Spleen (tissue), 7 donors: ENCODE measurements at regions not wholly inside any gene's neighbourhood (a gene's known extent, or its start where the extent isn't known, plus 50 kb on each side); places are given as distances from the start of the nearest gene placed in this dataset.

ENCODE experiments used
- POLR2A ChIP-seq, 3 donors: fragments of 450-650 bp; IDR thresholded peaks; one replicate each; pipeline ENCODE4 v1.5.1; 2017; ENCODE audit warnings: antibody characterized with exemption in 3 of 3, mild to moderate bottlenecking in 1 of 3
- POLR2AphosphoS5 ChIP-seq, 3 donors: sonication (generic); formaldehyde crosslinking; IDR thresholded peaks; one replicate each; pipeline ENCODE4 v1.5.1; 2017; ENCODE audit warnings: antibody characterized with exemption in 3 of 3
- TF ChIP-seq, protein P1 (sequence below), 11 experiments: fragments of 200-600 bp in 7 of 11; fragments of 450-650 bp in 4 of 11; sonication (generic) in 4 of 11; IDR thresholded peaks in 8 of 11; conservative IDR thresholded peaks in 3 of 11; 1 replicate in 7 of 11; 2 replicates in 4 of 11; pipeline versions ENCODE4 v1.4.0 to v1.8.0; 2016 to 2021; ENCODE audit warnings: antibody characterized with exemption in 11 of 11, inconsistent platforms in 4 of 11, mild to moderate bottlenecking in 1 of 11
- donor health status: DM: no; HTN: no; CAD: no; lungs with moderate emphysema.
- donor health status: DM: no; HTN: no; CAD: no.
- donor health status: DM: no; HTN: no; CAD: no.

DNA sequence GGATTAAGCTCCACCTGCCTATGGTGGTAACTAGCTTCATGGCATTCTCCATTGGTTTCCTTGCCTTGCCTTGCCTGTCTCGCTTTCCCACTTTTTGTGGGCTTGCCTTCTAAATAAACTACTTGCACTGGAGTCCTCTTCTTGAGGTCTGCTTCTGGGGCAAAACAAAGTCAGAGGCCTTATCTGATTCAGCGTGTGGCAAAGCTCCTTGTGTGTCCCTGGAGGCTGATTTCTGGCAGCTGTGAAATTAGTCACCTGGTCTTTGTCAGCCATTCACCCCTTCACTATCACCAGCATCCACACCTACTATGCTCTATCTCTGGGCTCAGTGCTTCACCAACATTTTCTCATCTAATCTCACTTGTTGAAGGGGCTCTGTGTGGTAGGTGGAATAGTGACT, 176.2 kb downstream of the SEC61B start:
- TF ChIP-seq, protein P1, sequence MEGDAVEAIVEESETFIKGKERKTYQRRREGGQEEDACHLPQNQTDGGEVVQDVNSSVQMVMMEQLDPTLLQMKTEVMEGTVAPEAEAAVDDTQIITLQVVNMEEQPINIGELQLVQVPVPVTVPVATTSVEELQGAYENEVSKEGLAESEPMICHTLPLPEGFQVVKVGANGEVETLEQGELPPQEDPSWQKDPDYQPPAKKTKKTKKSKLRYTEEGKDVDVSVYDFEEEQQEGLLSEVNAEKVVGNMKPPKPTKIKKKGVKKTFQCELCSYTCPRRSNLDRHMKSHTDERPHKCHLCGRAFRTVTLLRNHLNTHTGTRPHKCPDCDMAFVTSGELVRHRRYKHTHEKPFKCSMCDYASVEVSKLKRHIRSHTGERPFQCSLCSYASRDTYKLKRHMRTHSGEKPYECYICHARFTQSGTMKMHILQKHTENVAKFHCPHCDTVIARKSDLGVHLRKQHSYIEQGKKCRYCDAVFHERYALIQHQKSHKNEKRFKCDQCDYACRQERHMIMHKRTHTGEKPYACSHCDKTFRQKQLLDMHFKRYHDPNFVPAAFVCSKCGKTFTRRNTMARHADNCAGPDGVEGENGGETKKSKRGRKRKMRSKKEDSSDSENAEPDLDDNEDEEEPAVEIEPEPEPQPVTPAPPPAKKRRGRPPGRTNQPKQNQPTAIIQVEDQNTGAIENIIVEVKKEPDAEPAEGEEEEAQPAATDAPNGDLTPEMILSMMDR (IDR thresholded peaks at IDR 0.05 in 8 of 11, conservative IDR thresholded peaks at IDR 0.05 in 3 of 11) = no peak
- TF ChIP-seq POLR2A (IDR thresholded peaks at IDR 0.05) (no peak), POLR2AphosphoS5 (IDR thresholded peaks at IDR 0.05) (no peak)
